Spleen (tissue), 7 donors: ENCODE measurements at regions not wholly inside any gene's neighbourhood (a gene's known extent, or its start where the extent isn't known, plus 50 kb on each side); places are given as distances from the start of the nearest gene placed in this dataset.

Experiments used
- POLR2A ChIP-seq, 3 donors: fragments of 450-650 bp; IDR thresholded peaks; one replicate each; pipeline ENCODE4 v1.5.1; 2017; ENCODE audit warnings: antibody characterized with exemption in 3 of 3, mild to moderate bottlenecking in 1 of 3
- POLR2AphosphoS5 ChIP-seq, 3 donors: sonication (generic); formaldehyde crosslinking; IDR thresholded peaks; one replicate each; pipeline ENCODE4 v1.5.1; 2017; ENCODE audit warnings: antibody characterized with exemption in 3 of 3
- TF ChIP-seq, protein P1 (sequence below), 11 experiments: fragments of 200-600 bp in 7 of 11; fragments of 450-650 bp in 4 of 11; sonication (generic) in 4 of 11; IDR thresholded peaks in 8 of 11; conservative IDR thresholded peaks in 3 of 11; 1 replicate in 7 of 11; 2 replicates in 4 of 11; pipeline versions ENCODE4 v1.4.0 to v1.8.0; 2016 to 2021; ENCODE audit warnings: antibody characterized with exemption in 11 of 11, inconsistent platforms in 4 of 11, mild to moderate bottlenecking in 1 of 11
- donor health status: DM: no; HTN: no; CAD: no; lungs with moderate emphysema.
- donor health status: DM: no; HTN: no; CAD: no.
- donor health status: DM: no; HTN: no; CAD: no.

DNA sequence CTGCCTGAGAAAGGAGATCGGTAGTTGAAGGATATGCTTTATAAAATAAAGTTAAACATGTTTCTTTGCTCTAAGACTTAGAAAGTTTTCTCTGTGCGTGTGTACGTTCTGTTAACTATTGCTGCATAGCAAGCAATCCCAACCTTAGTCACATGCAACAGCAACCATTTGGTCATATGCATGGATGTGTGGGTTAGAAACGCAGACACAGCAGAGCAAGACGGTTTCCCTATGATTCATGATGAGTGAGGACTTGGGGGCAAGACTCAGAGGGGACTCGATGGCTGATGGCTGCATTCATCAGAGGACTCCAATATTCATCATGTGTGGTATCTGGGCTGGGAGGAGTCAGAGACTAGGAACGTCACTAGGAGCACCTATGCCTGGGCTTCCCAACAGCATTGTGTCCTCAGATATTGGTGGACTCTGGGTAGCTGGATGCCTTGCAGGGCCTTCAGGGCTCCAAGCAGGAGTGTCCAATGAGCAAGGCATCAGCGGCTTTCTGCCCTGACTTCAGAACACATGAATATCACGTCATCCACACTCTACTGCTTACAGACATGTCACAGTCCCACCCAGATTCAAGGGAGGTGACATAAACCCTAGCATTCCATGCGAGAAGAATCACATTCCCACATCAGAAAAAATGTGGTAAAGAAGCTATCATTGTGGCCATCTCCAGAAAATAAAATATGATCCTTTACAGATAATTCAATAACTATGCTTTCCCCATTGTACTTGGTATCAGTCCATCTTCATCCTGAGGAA lies 731.2 kb downstream of the TNS3 start:
- TF ChIP-seq, protein P1, sequence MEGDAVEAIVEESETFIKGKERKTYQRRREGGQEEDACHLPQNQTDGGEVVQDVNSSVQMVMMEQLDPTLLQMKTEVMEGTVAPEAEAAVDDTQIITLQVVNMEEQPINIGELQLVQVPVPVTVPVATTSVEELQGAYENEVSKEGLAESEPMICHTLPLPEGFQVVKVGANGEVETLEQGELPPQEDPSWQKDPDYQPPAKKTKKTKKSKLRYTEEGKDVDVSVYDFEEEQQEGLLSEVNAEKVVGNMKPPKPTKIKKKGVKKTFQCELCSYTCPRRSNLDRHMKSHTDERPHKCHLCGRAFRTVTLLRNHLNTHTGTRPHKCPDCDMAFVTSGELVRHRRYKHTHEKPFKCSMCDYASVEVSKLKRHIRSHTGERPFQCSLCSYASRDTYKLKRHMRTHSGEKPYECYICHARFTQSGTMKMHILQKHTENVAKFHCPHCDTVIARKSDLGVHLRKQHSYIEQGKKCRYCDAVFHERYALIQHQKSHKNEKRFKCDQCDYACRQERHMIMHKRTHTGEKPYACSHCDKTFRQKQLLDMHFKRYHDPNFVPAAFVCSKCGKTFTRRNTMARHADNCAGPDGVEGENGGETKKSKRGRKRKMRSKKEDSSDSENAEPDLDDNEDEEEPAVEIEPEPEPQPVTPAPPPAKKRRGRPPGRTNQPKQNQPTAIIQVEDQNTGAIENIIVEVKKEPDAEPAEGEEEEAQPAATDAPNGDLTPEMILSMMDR (IDR thresholded peaks at IDR 0.05 in 8 of 11, conservative IDR thresholded peaks at IDR 0.05 in 3 of 11) = no peak
- TF ChIP-seq POLR2A (IDR thresholded peaks at IDR 0.05) (no peak), POLR2AphosphoS5 (IDR thresholded peaks at IDR 0.05) (no peak)
